GM19455 (cell line): ENCODE measurements at regions not wholly inside any gene's neighbourhood (a gene's known extent, or its start where the extent isn't known, plus 50 kb on each side); places are given as distances from the start of the nearest gene placed in this dataset.
"Not testable (repeated sequence)": the region's sequence is repeated elsewhere in the genome, so short reads cannot be mapped to it uniquely, and the experiment has no call there.

Experiments used
- ATAC-seq: cut with Tn5 transposase; IDR thresholded peaks from one replicate; pipeline ENCODE4 v1.9.1; 2021; ENCODE audit not compliant: unreplicated experiment

DNA sequence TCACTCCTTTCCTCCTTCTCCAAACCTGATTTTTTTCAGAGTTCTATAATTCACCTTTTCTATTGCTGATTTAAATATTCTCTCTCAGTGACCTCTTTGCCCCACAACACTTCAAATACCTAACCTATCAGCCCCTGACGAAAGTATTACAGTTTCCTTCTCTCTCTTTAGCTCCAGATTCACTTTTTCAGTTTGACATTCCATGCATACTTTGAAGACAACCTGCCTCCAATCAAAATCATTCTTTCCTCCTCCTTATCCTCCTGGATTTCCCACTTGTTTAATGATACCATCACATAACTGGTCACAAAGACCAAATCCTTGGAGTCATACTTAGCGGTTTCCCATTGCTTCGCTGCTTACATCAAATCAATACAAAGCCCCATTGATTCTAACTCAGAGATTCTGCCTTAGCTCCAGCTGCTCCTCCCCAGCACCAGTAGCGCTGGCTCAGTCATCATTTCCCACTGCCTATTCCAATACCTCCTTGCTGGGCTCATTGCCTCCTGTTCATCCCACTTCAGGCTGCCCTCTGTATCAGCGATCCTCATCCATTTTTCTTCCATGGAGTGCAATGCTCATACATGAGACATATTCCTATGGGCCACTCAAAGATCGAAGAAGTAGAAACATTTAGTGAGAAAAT lies 240.1 kb downstream of the ZNF92 start:
- ATAC-seq, result not testable (repeated sequence)

- ATAC-seq, result not testable (repeated sequence)
Observed at GRCh38 chr7:65616111-65616510, 242.5 kb downstream of the ZNF92 start.

GRCh38 chr7:65620216-65620615 lies 246.6 kb downstream of the ZNF92 start:
- ATAC-seq, result not testable (repeated sequence)

- not testable (repeated sequence) for ATAC-seq
Observed at GRCh38 chr7:65621580-65622201, 248.0 kb downstream of the ZNF92 start.

- ATAC-seq, result not testable (repeated sequence)
Observed at GRCh38 chr7:65631236-65631635, 241.6 kb upstream of the VKORC1L1 start.

DNA sequence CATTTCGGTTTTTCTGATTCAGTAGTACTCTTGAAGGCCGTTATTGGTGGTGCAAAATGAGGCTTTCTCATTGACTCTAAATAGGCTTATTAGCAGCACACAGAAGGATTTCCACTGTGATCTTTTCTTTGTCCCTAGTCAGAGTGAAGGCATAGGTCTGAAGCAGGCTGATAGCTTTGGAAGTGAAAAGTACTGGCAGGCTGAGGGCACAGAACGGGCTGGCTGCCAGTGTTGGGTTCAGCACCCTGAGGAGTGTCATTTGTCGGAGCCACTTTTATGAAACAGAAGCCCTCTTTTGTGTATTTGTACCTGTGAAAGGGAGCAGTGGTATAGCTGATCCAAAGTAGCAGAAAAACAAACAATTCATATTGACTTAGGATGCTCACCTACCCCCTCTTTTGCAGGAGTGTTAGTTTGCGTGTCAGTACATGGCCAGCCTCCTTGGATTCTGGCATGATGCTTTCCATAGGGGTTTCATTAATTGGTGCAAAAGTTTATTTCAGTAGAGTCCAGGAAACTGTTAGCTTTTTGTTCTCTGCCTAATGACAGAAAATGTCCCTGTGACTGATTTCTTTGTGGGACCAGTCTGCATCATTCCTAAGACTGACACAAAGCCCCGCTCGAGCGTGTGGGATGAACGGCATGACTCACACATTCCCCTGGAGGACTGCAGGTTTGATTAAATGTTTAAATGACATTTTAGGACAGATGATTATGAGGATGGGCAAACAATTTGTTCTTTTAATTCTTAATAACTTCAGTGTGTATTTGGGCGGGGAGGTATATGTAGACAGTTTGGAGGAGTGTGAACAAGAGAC lies 239.1 kb upstream of the VKORC1L1 start:
- ATAC-seq, result not testable (repeated sequence)

DNA sequence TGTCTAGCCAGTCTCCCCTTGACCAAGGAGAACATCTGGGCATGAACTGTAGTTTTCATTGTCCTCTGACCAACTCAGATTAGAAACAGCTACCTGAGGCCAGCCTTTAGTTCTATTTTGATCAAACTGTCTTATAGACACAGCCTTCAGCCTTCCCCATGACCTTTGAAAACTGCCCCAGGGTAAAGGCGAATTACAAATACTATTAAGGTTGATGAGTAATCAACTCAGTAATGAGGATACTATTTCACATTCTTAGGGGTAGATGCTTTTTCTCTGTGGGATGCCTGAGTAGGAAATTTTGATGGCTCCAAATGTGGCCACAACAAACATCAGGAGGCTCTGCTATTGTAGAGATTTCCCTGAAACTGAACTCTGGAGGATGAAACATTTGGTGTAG lies 234.0 kb upstream of the VKORC1L1 start:
- ATAC-seq, result not testable (repeated sequence)

- ATAC-seq, result not testable (repeated sequence)
Observed at GRCh38 chr7:65639717-65640116, 233.2 kb upstream of the VKORC1L1 start.

DNA sequence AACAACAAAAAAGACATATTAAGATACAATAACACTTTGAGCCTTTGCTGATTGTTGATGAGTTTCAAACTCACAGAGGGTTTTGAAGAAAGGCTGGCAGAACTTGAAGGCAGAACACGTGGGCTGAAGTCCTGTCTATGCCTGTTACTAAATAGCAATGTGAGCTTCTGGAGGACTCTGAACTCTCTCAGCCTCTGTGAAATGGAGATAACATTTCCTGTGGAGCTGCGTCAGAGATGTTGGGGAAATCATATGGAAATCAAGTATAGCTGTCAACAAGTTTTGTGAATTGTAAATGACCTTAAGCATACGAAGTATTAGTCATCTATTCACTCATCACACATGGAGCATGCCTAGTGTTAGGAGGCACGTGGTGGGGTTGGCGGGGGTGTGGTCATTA lies 229.4 kb upstream of the VKORC1L1 start:
- not testable (repeated sequence) for ATAC-seq

DNA sequence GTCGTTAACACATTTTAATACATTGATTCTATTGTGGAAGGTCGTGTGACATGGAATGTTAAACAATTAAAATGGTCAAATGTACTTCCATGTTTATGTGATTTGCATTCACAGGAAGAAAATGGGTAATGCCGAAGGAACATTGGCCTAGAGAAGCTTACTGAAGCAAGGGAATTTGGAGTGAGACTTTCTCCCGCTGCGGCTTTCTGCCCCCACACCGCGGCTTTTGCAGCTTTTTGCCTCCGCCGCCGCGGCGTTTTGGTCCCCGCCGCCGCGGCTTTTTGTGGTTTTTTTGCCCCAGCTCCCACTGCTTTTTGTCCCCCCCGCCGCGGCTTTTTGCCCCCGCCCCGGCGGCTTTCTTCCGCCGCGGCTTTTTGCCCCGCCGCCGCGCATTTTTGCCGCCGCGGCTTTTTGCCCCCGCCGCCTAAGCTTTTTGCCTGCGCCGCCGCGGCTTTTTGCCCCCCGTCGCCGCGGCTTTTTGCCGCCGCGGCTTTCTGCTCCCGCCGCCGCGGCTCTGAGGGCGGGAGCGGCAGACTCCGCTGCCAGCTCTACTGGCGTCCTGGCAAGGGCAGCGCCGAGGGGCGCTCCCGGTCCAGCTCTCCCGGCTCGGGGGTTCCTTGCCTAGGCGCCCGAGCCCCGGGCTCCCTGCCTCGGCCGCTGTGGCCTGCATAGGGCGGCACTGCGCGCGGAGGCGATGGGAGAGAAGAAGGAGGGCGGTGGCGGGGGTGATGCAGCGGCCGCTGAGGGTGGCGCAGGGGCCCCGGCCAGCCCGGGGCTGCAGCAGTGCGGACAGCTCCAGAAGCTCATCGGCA lies 225.5 kb upstream of the VKORC1L1 start:
- not testable (repeated sequence) for ATAC-seq

DNA sequence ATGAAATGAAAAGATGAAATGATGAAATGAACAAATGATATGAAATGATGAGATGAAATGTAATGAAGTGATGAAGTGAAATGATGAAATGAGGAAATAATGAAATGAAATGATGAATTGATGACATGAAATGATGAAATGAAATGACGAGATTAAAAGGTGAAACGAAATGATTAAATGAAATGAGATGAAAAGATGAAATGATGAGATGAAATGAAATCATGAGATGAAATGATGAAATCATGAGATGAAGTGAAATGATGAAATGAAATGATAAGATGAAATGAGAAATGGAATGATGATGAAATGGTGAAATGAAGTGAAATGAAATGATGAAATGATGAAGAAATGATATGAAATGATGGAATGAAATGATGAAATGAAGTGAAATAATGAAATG lies 221.7 kb upstream of the VKORC1L1 start:
- not testable (repeated sequence) for ATAC-seq

DNA sequence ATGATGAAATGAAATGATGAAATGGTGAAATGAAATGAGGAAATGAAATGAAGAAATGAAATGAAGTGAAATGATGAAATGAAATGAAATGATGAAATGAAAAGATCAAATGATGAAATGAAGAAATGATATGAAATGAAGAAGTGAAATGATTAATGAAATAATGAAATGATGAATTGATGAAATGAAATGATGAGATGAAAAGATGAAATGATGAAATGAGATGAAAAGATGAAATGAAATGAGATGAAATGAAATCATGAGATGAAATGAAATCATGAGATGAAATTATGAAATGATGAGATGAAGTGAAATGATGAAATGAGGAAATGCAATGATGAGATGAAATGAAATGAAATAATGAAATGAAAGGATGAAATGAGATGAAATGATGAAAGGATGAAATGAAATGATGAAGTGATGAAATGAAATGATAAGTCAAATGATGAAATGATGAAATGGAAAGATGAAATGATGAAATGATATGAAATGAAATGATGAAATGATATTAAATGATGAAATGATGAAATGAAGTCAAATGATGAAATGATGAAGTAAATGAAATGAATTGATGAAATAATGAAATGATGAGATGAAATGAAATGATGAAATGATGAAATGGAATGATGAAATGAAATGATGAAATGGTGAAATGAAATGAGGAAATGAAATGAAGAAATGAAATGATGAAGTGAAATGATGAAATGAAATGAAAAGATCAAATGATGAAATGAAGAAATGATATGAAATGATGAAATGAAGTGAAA lies 220.9 kb upstream of the VKORC1L1 start:
- ATAC-seq, result not testable (repeated sequence)

- ATAC-seq, result not testable (repeated sequence)
Observed at GRCh38 chr7:65652669-65653068, 220.2 kb upstream of the VKORC1L1 start.

GRCh38 chr7:65656494-65657188 lies 216.2 kb upstream of the VKORC1L1 start:
- not testable (repeated sequence) for ATAC-seq

DNA sequence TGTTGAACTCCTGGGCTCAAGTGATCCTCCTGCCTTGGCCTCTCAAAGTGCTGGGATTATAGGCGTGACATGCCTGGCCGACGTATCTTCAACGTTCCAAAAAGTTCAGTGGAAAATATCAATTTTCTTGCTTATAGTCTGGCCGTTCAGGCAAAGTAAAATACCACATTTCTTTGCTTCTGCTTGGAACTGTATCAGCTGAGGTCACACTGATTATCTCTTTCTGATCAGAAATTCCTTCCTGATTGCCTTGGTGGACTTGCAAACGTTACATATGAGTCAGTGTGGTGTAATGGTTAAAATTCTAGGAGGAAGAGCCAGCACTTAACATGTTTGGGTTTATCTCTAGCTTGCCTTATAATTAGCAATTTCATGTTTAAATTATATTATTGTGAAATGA lies 189.5 kb upstream of the VKORC1L1 start:
- ATAC-seq, result not testable (repeated sequence)

DNA sequence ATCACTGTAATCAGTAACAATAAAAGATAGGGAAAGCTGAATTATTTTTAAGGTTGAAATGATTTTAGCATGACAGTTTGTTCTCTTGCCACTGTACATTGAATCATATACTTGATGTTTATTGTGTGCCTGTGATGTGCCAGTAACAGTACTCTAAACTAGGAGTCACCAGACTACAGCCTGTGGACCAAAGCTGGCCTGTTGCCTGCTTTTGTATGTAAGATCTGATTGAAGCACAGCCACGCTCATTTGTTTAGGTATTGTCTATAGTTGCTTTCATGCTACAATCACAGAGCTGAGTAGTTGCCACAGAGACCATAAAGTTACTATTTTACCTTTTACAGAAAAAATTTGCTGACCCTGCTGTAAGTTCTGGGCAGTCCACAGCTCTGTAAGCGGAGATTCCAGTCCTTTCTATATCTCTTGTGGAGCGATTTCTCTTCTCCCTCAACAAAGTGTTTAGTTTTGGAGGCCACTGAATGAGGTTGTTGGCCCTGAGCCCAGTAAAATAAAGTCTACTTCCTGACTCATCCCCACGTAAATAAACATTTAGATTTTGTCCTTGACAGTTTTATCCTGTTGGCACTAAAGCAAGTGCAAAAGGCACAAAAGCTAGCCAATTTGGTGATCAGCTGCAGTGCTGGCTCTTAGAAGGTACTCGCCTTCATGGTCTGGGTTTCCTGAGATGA lies 173.7 kb upstream of the VKORC1L1 start:
- not testable (repeated sequence) for ATAC-seq

- ATAC-seq, result not testable (repeated sequence)
Observed at GRCh38 chr7:65699715-65700356, 173.0 kb upstream of the VKORC1L1 start.

DNA sequence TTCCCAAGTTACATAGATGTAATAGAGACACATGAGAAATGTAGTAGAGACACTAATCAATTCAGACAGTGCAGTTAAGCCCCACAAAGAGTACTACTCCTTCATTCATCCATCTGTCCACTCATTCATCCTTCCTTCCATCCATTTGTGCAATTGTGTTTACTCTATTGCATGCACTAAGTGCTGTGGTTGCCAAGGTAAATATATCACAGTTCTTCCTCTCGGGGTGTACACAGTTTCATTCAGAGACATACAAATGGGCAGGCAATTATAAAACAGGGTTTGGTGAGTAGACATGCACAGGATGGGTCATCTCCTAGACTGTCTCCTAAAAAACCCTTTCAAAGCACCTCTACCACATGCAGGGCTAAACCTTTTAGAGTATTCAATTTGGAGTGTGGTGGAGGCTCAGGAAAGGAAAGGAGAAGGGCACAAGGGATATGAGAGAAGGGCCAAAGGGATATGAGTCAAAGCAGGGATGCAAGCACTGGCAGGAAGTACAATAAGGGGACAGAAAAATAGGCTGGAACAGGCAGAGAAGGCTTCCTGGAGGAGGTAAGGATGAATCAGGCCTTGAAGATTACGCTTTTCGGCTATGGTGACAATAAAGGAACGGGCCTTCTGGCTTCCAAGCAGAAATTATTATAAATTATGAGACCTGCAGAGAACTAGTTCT lies 153.6 kb upstream of the VKORC1L1 start:
- not testable (repeated sequence) for ATAC-seq
